K562 (cell line): ENCODE measurements at regions not wholly inside any gene's neighbourhood (a gene's known extent, or its start where the extent isn't known, plus 50 kb on each side); places are given as distances from the start of the nearest gene placed in this dataset.

ENCODE experiments used
- ATAC-seq: fragments of 200-7000 bp; cut with Tn5 transposase; 3 replicates; pipeline ENCODE4 v1.9.1; 2020; ENCODE audit warnings: moderate library complexity
- BruUV-seq: library from RNA; stranded (reverse); fragments of 400-500 nt; replicated peaks from 2 replicates; lab custom pipeline; 2021; lab: Mats Ljungman, UMichigan
- CTCF ChIA-PET: fragments of 300-600 bp; formaldehyde crosslinking; extraction: SDS; loops from one replicate; lab custom pipeline; 2021; ENCODE audit warnings: low intra/inter-chr PET ratio; lab: Yijun Ruan, JAX
- POLR2A ChIA-PET: fragments of 300-600, 350-650 bp; sonication (Branson Sonifier 250); formaldehyde crosslinking; extraction: SDS; loops from one replicate; lab custom pipeline; 2021; ENCODE audit warnings: antibody characterized with exemption, inconsistent platforms; lab: Yijun Ruan, JAX
- DNase-seq, 4 experiments: peaks; one replicate each; pipeline versions ENCODE4 v3.0.0 to v3.0.0-alpha.2; 2011 to 2018; ENCODE audit warnings: low spot score in 3 of 4, mixed read lengths in 3 of 4; ENCODE audit errors: extremely low read depth in 1 of 4
- FAIRE-seq: peaks from 2 replicates; lab custom pipeline; 2011; peaks lifted over from hg19 to GRCh38; lab: Jason Lieb, UNC
- H2AFZ ChIP-seq: 2 replicates; pipeline ENCODE4 v1.6.0; 2011; ENCODE audit warnings: low read depth, low read length, control low read depth, inconsistent platforms
- H3K27ac ChIP-seq: fragments of 200-600 bp; 3 replicates; pipeline ENCODE4 v1.8.0; 2011; ENCODE audit warnings: low read depth, mild to moderate bottlenecking, control low read depth, inconsistent platforms, low read length, moderate library complexity, mixed read lengths; ENCODE audit errors: extremely low read depth
- H3K27me3 ChIP-seq, 2 experiments: fragments of 300-600 bp in 1 of 2; 2 replicates in 1 of 2; 3 replicates in 1 of 2; pipeline versions ENCODE4 v1.6.0 to v1.8.0; 2011; ENCODE audit warnings: inconsistent platforms in 2 of 2, low read length in 2 of 2, mild to moderate bottlenecking in 1 of 2, mixed read lengths in 1 of 2, moderate library complexity in 1 of 2; ENCODE audit not compliant: control insufficient read depth in 2 of 2, insufficient read depth in 2 of 2
- H3K36me3 ChIP-seq: fragments of 300-600 bp; 3 replicates; pipeline ENCODE4 v1.8.0; 2011; ENCODE audit warnings: mild to moderate bottlenecking, low read length, inconsistent platforms; ENCODE audit not compliant: control insufficient read depth, insufficient read depth
- H3K4me1 ChIP-seq, 2 experiments: fragments of 200-600 bp in 1 of 2; replicated peaks in 1 of 2; 2 replicates in 1 of 2; 3 replicates in 1 of 2; pipeline versions ENCODE4 v1.5.1 to v1.8.0; 2011; ENCODE audit warnings: inconsistent platforms in 2 of 2, low read length in 2 of 2, mild to moderate bottlenecking in 1 of 2, mixed read lengths in 1 of 2, moderate library complexity in 1 of 2; ENCODE audit not compliant: control insufficient read depth in 2 of 2, insufficient read depth in 2 of 2
- H3K4me2 ChIP-seq: 2 replicates; pipeline ENCODE4 v1.6.1; 2011; ENCODE audit warnings: low read length, control low read depth, inconsistent platforms, mixed read lengths; ENCODE audit not compliant: insufficient read depth
- H3K4me3 ChIP-seq: fragments of 200-600 bp; sonication (generic), shearing (Covaris generic); 2 replicates; pipeline ENCODE4 v1.5.1; 2016; ENCODE audit warnings: control low read depth, inconsistent platforms
- H3K79me2 ChIP-seq: fragments of 200-600 bp; 3 replicates; pipeline ENCODE4 v1.8.0; 2011; ENCODE audit warnings: low read length, inconsistent platforms; ENCODE audit not compliant: control insufficient read depth, insufficient read depth
- H3K9ac ChIP-seq, 2 experiments: 2 replicates each; pipeline versions ENCODE4 v1.6.0 to v1.6.1; 2011; ENCODE audit warnings: low read depth in 2 of 2, low read length in 2 of 2, control low read depth in 1 of 2, inconsistent platforms in 1 of 2, mild to moderate bottlenecking in 1 of 2, mixed read lengths in 1 of 2; ENCODE audit not compliant: insufficient read depth in 1 of 2
- H3K9me1 ChIP-seq: one replicate; pipeline ENCODE4 v1.6.0; 2011; ENCODE audit warnings: inconsistent platforms, mild to moderate bottlenecking, low read length, moderate library complexity; ENCODE audit not compliant: control insufficient read depth, insufficient read depth
- H3K9me3 ChIP-seq: replicated peaks from 2 replicates; pipeline ENCODE4 v1.5.1; 2011; ENCODE audit warnings: low read depth, low read length, inconsistent platforms; ENCODE audit not compliant: control insufficient read depth, insufficient read depth
- H4K20me1 ChIP-seq: replicated peaks from 2 replicates; pipeline ENCODE4 v1.6.1; 2011; ENCODE audit warnings: low read length, inconsistent platforms, mixed read lengths; ENCODE audit not compliant: control insufficient read depth, insufficient read depth
- BRD9 ChIP-seq: fragments of 450-650 bp; IDR thresholded peaks from 2 replicates; pipeline ENCODE4 v1.6.1; 2018; ENCODE audit warnings: low read depth; ENCODE audit not compliant: partially characterized antibody
- CBX1 ChIP-seq: sonication (generic); IDR thresholded peaks from 2 replicates; pipeline ENCODE4 v1.6.1; 2016; ENCODE audit warnings: antibody characterized with exemption, low read depth, mild to moderate bottlenecking
- ETS2 ChIP-seq: IDR thresholded peaks from 2 replicates; pipeline ENCODE4 v1.6.1; 2016; ENCODE audit warnings: borderline replicate concordance, missing genetic modification characterization, mild to moderate bottlenecking, moderate library complexity, missing compliant biosample characterization; ENCODE audit not compliant: poor library complexity, severe bottlenecking
- KLF10 ChIP-seq: fragments of 250-450 bp; sonication (Bioruptor Pico); IDR thresholded peaks from 2 replicates; pipeline ENCODE4 v1.6.1; 2021; ENCODE audit warnings: matching md5 sums
- MCM5 ChIP-seq: fragments of 450-650 bp; IDR thresholded peaks from 2 replicates; pipeline ENCODE4 v1.6.1; 2016; ENCODE audit warnings: low read depth
- MCM7 ChIP-seq, 2 experiments: fragments of 450-650 bp; IDR thresholded peaks; 2 replicates each; pipeline ENCODE4 v1.6.1; 2016 to 2018
- NFXL1 ChIP-seq: fragments of 450-650 bp; formaldehyde crosslinking; IDR thresholded peaks from 2 replicates; pipeline ENCODE4 v1.4.0; 2021; ENCODE audit warnings: mild to moderate bottlenecking
- PHB2 ChIP-seq: fragments of 450-650 bp; IDR thresholded peaks from 2 replicates; pipeline ENCODE4 v1.6.1; 2017; ENCODE audit warnings: low read depth
- SAFB2 ChIP-seq: fragments of 200-400 bp; formaldehyde crosslinking; IDR thresholded peaks from 2 replicates; pipeline ENCODE4 v1.6.1; 2018; ENCODE audit warnings: borderline replicate concordance, low read length, low read depth, moderate library complexity; ENCODE audit not compliant: severe bottlenecking
- SIN3B ChIP-seq: fragments of 450-650 bp; IDR thresholded peaks from 2 replicates; pipeline ENCODE4 v1.6.1; 2017; ENCODE audit warnings: low read depth, mild to moderate bottlenecking, moderate library complexity
- SRSF3 ChIP-seq: fragments of 200-400 bp; formaldehyde crosslinking; IDR thresholded peaks from 2 replicates; pipeline ENCODE4 v1.6.1; 2016; ENCODE audit warnings: mild to moderate bottlenecking, low read length, moderate library complexity; ENCODE audit not compliant: insufficient read depth
- TFAM ChIP-seq: fragments of 250-450 bp; sonication (Bioruptor Pico); conservative IDR thresholded peaks from 2 replicates; pipeline ENCODE4 v1.5.0; 2021; ENCODE audit warnings: mild to moderate bottlenecking, moderate library complexity
- XRCC4 ChIP-seq: IDR thresholded peaks from one replicate; pipeline ENCODE4 v1.6.1; 2011; ENCODE audit not compliant: insufficient read depth, insufficient read length; ENCODE audit errors: extremely low read depth
- ZBTB5 ChIP-seq: fragments of 450-650 bp; IDR thresholded peaks from 2 replicates; pipeline ENCODE4 v1.6.1; 2017; ENCODE audit warnings: antibody characterized with exemption
- ZNF197 ChIP-seq: fragments of 200-800 bp; sonication (Bioruptor generic); IDR thresholded peaks from 2 replicates; pipeline ENCODE4 v1.6.1; 2016; ENCODE audit warnings: low read depth, missing genetic modification characterization, missing compliant biosample characterization
- WGBS: fragments of 100-300 bp; shearing (Covaris generic); methylation state at CpG from one replicate; pipeline ENCODE4 v1.1.6; 2016; ENCODE audit warnings: low coverage, mixed read lengths; ENCODE audit not compliant: insufficient coverage; ENCODE audit errors: missing lambda C conversion rate; 5-methylcytosine and 5-hydroxymethylcytosine counted together
- in situ Hi-C: fragments of 300-500 bp; cut with MboI; formaldehyde crosslinking; loops from 4 replicates; pipeline ENCODE4 v1.15.0; 2018; ENCODE audit warnings: inconsistent platforms, mixed read lengths
- intact Hi-C: fragments of 100-400 bp; cut with micrococcal nuclease; formaldehyde crosslinking; loops from 2 replicates; pipeline ENCODE4 v1.14.2; 2022
- TF ChIP-seq, protein P1 (sequence below): sonication (generic); formaldehyde crosslinking; IDR thresholded peaks from 2 replicates; pipeline ENCODE4 v1.8.1; 2023; ENCODE audit warnings: missing genetic modification reagents, mild to moderate bottlenecking, borderline replicate concordance
- TF ChIP-seq, protein P2 (sequence below): sonication (generic); formaldehyde crosslinking; IDR thresholded peaks from 2 replicates; pipeline ENCODE4 v1.8.0; 2022; ENCODE audit warnings: mild to moderate bottlenecking, missing genetic modification reagents

DNA sequence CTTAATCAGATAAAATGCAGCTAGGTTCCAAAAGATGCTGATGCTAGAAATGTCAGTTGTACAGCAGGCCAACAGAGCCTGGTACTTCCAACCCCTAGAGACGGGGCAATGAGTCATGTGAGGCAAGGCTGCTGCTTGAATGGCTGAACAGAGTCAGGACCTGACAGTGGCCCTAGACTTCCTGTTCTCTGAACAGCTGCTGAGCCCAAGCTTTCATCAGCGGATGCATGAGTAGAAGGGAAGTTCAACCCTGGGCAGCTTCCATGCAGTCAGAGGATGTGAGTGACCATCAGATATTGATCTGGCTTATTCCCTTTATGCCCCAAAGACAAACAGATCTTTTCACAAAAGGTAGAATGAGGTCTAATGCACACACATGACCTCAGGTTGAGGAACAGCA, 282.9 kb upstream of the COL8A1 start:
- BruUV-seq: no TSS peak
- Histone ChIP-seq H3K4me1 (no peaks in the 10 kb centered on the region), H3K9me1 (no peaks in the 10 kb centered on the region), H3K36me3 (no peaks in the 10 kb centered on the region), H3K27ac (no peak overlapping the region), H4K20me1 (no peaks in the 10 kb centered on the region), H2AFZ (no peak overlapping the region), H3K9me3 (no peaks in the 10 kb centered on the region), H3K4me3 (no peak overlapping the region), H3K27me3 (no peaks in the 10 kb centered on the region), H3K9ac (no peak overlapping the region), H3K79me2 (no peaks in the 10 kb centered on the region), H3K4me2 (no peak overlapping the region)
- intact Hi-C loops (no loop called here), in situ Hi-C loops (no loop called here)
- ChIA-PET POLR2A (no interaction called here), CTCF (no interaction called here)
- WGBS: 5% methylated on average over 2 of the region's 2 CpGs
- DNase-seq (no peak), ATAC-seq (no peak), FAIRE-seq (no peak)
- TF ChIP-seq BRD9: no peak
- no peak for TF ChIP-seq SRSF3
- TF ChIP-seq PHB2: no peak
- TF ChIP-seq, protein P1, sequence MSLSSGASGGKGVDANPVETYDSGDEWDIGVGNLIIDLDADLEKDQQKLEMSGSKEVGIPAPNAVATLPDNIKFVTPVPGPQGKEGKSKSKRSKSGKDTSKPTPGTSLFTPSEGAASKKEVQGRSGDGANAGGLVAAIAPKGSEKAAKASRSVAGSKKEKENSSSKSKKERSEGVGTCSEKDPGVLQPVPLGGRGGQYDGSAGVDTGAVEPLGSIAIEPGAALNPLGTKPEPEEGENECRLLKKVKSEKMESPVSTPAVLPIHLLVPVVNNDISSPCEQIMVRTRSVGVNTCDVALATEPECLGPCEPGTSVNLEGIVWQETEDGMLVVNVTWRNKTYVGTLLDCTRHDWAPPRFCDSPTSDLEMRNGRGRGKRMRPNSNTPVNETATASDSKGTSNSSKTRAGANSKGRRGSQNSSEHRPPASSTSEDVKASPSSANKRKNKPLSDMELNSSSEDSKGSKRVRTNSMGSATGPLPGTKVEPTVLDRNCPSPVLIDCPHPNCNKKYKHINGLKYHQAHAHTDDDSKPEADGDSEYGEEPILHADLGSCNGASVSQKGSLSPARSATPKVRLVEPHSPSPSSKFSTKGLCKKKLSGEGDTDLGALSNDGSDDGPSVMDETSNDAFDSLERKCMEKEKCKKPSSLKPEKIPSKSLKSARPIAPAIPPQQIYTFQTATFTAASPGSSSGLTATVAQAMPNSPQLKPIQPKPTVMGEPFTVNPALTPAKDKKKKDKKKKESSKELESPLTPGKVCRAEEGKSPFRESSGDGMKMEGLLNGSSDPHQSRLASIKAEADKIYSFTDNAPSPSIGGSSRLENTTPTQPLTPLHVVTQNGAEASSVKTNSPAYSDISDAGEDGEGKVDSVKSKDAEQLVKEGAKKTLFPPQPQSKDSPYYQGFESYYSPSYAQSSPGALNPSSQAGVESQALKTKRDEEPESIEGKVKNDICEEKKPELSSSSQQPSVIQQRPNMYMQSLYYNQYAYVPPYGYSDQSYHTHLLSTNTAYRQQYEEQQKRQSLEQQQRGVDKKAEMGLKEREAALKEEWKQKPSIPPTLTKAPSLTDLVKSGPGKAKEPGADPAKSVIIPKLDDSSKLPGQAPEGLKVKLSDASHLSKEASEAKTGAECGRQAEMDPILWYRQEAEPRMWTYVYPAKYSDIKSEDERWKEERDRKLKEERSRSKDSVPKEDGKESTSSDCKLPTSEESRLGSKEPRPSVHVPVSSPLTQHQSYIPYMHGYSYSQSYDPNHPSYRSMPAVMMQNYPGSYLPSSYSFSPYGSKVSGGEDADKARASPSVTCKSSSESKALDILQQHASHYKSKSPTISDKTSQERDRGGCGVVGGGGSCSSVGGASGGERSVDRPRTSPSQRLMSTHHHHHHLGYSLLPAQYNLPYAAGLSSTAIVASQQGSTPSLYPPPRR (CRISPR knock-in tag): no peak
- TF ChIP-seq, protein P2, sequence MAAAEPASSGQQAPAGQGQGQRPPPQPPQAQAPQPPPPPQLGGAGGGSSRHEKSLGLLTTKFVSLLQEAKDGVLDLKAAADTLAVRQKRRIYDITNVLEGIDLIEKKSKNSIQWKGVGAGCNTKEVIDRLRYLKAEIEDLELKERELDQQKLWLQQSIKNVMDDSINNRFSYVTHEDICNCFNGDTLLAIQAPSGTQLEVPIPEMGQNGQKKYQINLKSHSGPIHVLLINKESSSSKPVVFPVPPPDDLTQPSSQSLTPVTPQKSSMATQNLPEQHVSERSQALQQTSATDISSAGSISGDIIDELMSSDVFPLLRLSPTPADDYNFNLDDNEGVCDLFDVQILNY (CRISPR knock-in tag): no peak
- no peak for TF ChIP-seq NFXL1 (CRISPR knock-in tag)
- no peak for TF ChIP-seq KLF10 (CRISPR knock-in tag)
- TF ChIP-seq SIN3B: no peak
- TF ChIP-seq TFAM (CRISPR knock-in tag): no peak
- no peak for TF ChIP-seq ETS2 (tag)
- TF ChIP-seq SAFB2: no peak
- no peak for TF ChIP-seq MCM7 (IDR thresholded peaks at IDR 0.05)
- TF ChIP-seq CBX1: no peak
- no peak for TF ChIP-seq XRCC4
- TF ChIP-seq ZBTB5: no peak
- TF ChIP-seq ZNF197 (CRISPR knock-in tag): no peak
- no peak for TF ChIP-seq MCM5
